ENCODE measurements at regions not wholly inside any gene's neighbourhood (a gene's known extent, or its start where the extent isn't known, plus 50 kb on each side); places are given as distances from the start of the nearest gene placed in this dataset.
"Not testable (repeated sequence)": the region's sequence is repeated elsewhere in the genome, so short reads cannot be mapped to it uniquely, and the experiment has no call there.

DNA sequence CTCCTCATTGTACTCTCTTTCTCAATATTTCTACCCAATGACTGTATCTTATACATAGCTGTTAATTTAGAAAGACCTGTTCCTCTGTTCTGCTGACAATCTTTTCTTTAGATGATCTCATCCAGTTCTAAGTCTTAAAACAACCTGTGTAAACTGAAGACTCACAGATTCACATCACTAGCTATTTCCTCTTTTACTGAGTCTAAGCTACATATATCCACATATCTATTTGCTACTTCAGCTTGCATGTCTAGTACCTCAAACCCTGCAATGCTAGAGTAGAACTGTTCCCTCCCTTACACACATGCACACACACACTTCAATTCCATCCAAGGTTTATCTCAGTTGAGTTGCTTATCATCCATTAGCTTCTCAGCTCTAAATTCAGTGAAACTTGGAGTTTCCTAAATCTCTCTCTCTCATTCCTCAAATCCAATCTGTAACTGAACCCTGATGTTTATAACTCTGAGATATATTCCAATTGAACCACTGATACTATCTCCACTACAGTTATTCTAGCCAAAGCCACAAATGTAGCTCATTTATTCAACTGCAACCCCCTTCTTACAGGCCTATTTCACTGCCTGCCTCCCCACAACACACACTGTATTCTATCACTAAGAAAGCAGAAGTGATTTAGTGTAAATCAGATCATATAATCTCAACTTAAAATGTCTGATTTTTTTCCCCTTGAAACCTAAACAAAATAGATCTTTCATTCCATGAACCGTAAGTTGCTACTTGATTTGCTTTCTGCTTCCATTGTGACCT is 1036.8 kb upstream of the POT1 start:
- Histone ChIP-seq H3K4me3 (ENCODE audit: low read depth, low read length) (no peak overlapping the region), H3K27me3 (ENCODE audit: control insufficient read depth, insufficient read depth, low read length) (no peaks in the 10 kb centered on the region), H3K9me3 (ENCODE audit: control insufficient read depth, insufficient read depth, low read length) (no peaks in the 10 kb centered on the region), H3K36me3 (ENCODE audit: control insufficient read depth, insufficient read depth, low read length) (no peaks in the 10 kb centered on the region), H3K4me1 (ENCODE audit: control insufficient read depth, insufficient read depth, low read length) (no peaks in the 10 kb centered on the region), H3K27ac (ENCODE audit: low read depth, low read length) (no peak overlapping the region)
- no CpG with 5 or more reads among the region's 1 CpG for WGBS (ENCODE audit: insufficient coverage)
- DNase-seq (ENCODE audit: low read depth in 4 of 6, low spot score in 6 of 6), result no peak

DNA sequence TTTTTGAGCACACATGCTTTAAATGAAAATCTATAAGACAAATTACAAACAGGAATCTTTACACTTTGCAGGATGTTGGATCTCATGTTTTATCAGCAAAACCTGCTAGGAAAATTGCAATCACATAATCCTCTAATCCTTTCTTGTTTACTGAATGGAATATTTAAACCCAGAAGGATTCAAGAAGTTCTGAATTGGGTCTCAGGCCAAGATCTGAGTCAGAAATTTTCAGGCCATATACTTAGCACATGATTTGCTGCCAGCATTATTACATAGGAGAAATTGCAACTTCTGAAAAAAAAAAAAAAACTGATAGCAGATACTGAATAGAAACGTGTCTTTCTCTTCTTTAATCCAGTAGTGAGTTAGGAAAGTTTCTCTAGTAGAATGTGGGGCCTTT is 1005.3 kb upstream of the POT1 start:
- Histone ChIP-seq H3K27me3 (ENCODE audit: control insufficient read depth, insufficient read depth, low read length) (no peaks in the 10 kb centered on the region), H3K9me3 (ENCODE audit: control insufficient read depth, insufficient read depth, low read length) (no peaks in the 10 kb centered on the region), H3K27ac (ENCODE audit: low read depth, low read length) (no peak overlapping the region), H3K4me3 (ENCODE audit: low read depth, low read length) (no peak overlapping the region), H3K4me1 (ENCODE audit: control insufficient read depth, insufficient read depth, low read length) (no peaks in the 10 kb centered on the region), H3K36me3 (ENCODE audit: control insufficient read depth, insufficient read depth, low read length) (no peaks in the 10 kb centered on the region)
- DNase-seq (ENCODE audit: low read depth in 4 of 6, low spot score in 6 of 6), result no peak
- WGBS (ENCODE audit: insufficient coverage), result no CpG with 5 or more reads among the region's 1 CpG

DNA sequence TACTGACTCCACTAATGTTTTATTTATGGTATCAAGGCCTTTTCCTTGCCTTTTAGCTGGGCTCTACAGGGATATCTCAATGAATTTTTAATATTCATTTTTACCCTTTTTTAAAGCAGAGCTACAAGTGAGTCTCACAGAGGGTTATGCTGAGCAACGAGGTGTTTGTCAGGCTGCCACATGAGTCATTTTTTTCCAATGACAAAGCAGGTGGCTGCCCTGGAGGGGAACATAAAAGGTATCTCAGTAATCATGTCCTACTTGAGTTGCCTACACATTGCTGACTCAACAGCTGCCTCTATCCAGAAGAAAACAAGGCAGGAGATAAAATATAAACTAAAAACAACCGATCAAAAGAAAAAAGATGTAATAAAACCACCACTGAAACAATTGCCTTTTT is 1004.9 kb upstream of the POT1 start:
- WGBS (ENCODE audit: insufficient coverage), result 50% methylated on average over 1 of the region's 2 CpGs
- DNase-seq (ENCODE audit: low read depth in 4 of 6, low spot score in 6 of 6), result no peak

DNA sequence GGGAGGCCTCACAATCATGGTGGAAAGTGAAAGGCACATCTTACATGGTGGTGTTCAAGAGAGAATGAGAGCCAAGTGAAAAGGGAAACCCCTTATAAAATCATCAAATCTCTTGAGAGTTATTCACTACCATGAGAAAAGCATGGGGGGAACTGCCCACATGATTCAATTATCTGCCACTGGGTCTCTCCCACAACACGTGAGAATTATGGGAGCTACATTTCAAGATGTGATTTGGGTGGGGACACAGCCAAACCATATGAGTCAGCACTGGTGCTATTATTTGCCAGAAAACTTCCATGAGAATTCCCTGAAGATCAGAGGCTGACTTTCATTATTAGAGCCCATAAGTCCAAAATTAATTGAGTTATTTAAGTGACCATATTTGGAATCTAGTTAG is 1001.2 kb upstream of the POT1 start:
- no peak overlapping the region for H3K27ac ChIP-seq (ENCODE audit: low read depth, low read length)
- no peak for DNase-seq (ENCODE audit: low read depth in 4 of 6, low spot score in 6 of 6)
- no CpG with 5 or more reads among the region's 1 CpG for WGBS (ENCODE audit: insufficient coverage)
- H3K4me3 ChIP-seq (ENCODE audit: low read depth, low read length), result no peak overlapping the region
- no peaks in the 10 kb centered on the region for H3K4me1 ChIP-seq (ENCODE audit: control insufficient read depth, insufficient read depth, low read length)
- H3K9me3 ChIP-seq (ENCODE audit: control insufficient read depth, insufficient read depth, low read length), result no peaks in the 10 kb centered on the region
- H3K36me3 ChIP-seq (ENCODE audit: control insufficient read depth, insufficient read depth, low read length), result no peaks in the 10 kb centered on the region
- no peaks in the 10 kb centered on the region for H3K27me3 ChIP-seq (ENCODE audit: control insufficient read depth, insufficient read depth, low read length)

More for the DNA sequence above, 1004.9 kb upstream of the POT1 start:
- no peaks in the 10 kb centered on the region for H3K9me3 ChIP-seq (ENCODE audit: control insufficient read depth, insufficient read depth, low read length)
- H3K27ac ChIP-seq (ENCODE audit: low read depth, low read length), result no peak overlapping the region
- no peak overlapping the region for H3K4me3 ChIP-seq (ENCODE audit: low read depth, low read length)
- no peaks in the 10 kb centered on the region for H3K4me1 ChIP-seq (ENCODE audit: control insufficient read depth, insufficient read depth, low read length)
- no peaks in the 10 kb centered on the region for H3K27me3 ChIP-seq (ENCODE audit: control insufficient read depth, insufficient read depth, low read length)
- no peaks in the 10 kb centered on the region for H3K36me3 ChIP-seq (ENCODE audit: control insufficient read depth, insufficient read depth, low read length)

DNA sequence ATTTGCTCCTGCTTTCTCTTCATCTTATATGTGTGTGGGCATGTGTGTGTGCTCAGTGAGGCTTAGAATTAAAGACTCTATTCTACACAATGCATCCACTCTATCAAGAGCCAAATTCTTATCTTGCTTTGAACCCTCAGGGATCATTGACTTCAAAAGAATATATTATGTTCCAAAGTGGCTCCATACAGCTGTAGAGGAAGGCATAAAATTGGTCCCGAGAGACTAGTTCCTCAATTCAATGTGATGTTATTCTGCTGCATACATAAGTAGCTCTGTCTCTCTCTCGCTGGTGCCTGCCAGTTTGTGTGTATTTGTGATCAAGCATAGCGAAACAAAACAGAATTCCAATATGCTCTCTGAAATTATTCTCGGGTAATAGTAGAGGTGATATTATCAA is 997.9 kb upstream of the POT1 start:
- no peaks in the 10 kb centered on the region for H3K4me1 ChIP-seq (ENCODE audit: control insufficient read depth, insufficient read depth, low read length)
- DNase-seq (ENCODE audit: low read depth in 4 of 6, low spot score in 6 of 6), result peak in 5 of 6 donors; percentile 19 to 96 (median 35)
- H3K36me3 ChIP-seq (ENCODE audit: control insufficient read depth, insufficient read depth, low read length), result no peaks in the 10 kb centered on the region
- no peaks in the 10 kb centered on the region for H3K27me3 ChIP-seq (ENCODE audit: control insufficient read depth, insufficient read depth, low read length)
- H3K9me3 ChIP-seq (ENCODE audit: control insufficient read depth, insufficient read depth, low read length), result no peaks in the 10 kb centered on the region
- no peak overlapping the region for H3K27ac ChIP-seq (ENCODE audit: low read depth, low read length)
- H3K4me3 ChIP-seq (ENCODE audit: low read depth, low read length), result no peak overlapping the region
- WGBS (ENCODE audit: insufficient coverage), result no CpG with 5 or more reads among the region's 4 CpGs

DNA sequence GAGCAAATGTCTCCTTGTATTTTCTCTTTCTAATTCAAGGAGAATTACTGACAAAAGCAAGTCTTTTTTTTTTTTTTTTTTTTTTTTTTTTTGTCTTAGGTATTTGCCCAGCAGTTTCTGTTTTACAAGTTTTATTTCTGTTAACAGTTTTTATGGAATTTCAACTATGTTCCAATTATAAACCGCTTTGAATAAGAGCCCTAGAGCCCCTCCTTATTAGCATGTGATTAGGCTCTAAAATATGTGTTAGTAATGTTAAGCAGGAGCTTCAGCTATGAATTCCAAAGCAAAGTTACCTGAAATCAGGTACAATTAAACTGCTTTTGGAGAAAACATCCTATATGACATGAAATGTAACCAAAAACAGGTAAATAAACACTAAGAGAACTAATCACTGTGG is 997.0 kb upstream of the POT1 start:
- no CpG with 5 or more reads among the region's 1 CpG for WGBS (ENCODE audit: insufficient coverage)

DNA sequence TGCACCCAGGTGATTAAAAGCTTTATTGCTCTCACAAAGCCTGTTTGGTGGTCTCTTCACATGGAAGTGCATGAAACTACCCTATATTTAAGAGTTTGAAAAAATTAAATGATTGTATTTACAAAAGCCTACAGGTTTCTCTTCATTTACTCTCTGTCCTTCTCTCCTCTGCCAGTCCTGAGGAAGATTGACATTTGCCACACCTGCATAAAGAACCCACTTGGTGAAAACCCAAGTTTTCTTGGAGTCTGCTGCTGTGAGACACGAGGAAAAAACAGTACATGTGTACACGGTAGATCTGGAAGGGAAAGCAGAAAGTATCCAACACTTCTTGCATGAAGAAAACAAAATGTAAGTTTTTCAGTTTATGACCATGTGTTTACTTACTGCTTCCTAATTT is 994.4 kb upstream of the POT1 start:
- Histone ChIP-seq H3K36me3 (ENCODE audit: control insufficient read depth, insufficient read depth, low read length) (no peaks in the 10 kb centered on the region), H3K27me3 (ENCODE audit: control insufficient read depth, insufficient read depth, low read length) (no peaks in the 10 kb centered on the region), H3K4me1 (ENCODE audit: control insufficient read depth, insufficient read depth, low read length) (no peaks in the 10 kb centered on the region), H3K27ac (ENCODE audit: low read depth, low read length) (no peak overlapping the region), H3K4me3 (ENCODE audit: low read depth, low read length) (no peak overlapping the region), H3K9me3 (ENCODE audit: control insufficient read depth, insufficient read depth, low read length) (no peaks in the 10 kb centered on the region)
- no peak for DNase-seq (ENCODE audit: low read depth in 4 of 6, low spot score in 6 of 6)
- WGBS (ENCODE audit: insufficient coverage), result no CpG with 5 or more reads among the region's 2 CpGs

More for the DNA sequence above, 997.0 kb upstream of the POT1 start:
- no peaks in the 10 kb centered on the region for H3K36me3 ChIP-seq (ENCODE audit: control insufficient read depth, insufficient read depth, low read length)
- no peak overlapping the region for H3K4me3 ChIP-seq (ENCODE audit: low read depth, low read length)
- DNase-seq (ENCODE audit: low read depth in 4 of 6, low spot score in 6 of 6), result peak in 1 of 6 donors; percentile 4
- H3K27me3 ChIP-seq (ENCODE audit: control insufficient read depth, insufficient read depth, low read length), result no peaks in the 10 kb centered on the region
- H3K4me1 ChIP-seq (ENCODE audit: control insufficient read depth, insufficient read depth, low read length), result no peaks in the 10 kb centered on the region
- no peak overlapping the region for H3K27ac ChIP-seq (ENCODE audit: low read depth, low read length)
- no peaks in the 10 kb centered on the region for H3K9me3 ChIP-seq (ENCODE audit: control insufficient read depth, insufficient read depth, low read length)

DNA sequence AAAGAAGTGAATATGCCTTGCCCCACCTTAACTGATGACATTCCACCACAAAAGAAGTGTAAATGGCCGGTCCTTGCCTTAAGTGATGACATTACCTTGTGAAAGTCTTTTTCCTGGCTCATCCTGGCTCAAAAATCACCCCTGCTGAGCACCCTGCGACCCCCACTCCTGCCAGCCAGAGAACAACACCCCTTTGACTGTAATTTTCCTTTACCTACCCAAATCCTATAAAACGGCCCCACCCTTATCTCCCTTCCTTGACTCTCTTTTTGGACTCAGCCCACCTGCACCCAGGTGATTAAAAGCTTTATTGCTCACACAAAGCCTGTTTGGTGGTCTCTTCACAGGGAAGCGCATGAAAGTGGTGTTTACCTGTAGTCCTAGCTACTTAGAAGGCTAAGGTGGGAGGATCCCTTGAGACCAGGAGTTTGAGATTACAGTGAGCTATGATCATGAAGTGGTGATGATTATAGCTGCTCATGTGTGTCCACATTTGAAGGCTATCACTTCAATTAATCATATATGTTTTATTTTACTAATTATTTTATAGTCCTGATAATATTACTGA is 985.8 kb upstream of the POT1 start:
- not testable (repeated sequence) for H3K36me3 ChIP-seq (ENCODE audit: control insufficient read depth, insufficient read depth, low read length); H3K9me3 ChIP-seq (ENCODE audit: control insufficient read depth, insufficient read depth, low read length); H3K4me1 ChIP-seq (ENCODE audit: control insufficient read depth, insufficient read depth, low read length); DNase-seq (ENCODE audit: low read depth in 4 of 6, low spot score in 6 of 6); H3K27me3 ChIP-seq (ENCODE audit: control insufficient read depth, insufficient read depth, low read length); H3K27ac ChIP-seq (ENCODE audit: low read depth, low read length); H3K4me3 ChIP-seq (ENCODE audit: low read depth, low read length)
- WGBS (ENCODE audit: insufficient coverage), result 71% methylated on average over 3 of the region's 4 CpGs

DNA sequence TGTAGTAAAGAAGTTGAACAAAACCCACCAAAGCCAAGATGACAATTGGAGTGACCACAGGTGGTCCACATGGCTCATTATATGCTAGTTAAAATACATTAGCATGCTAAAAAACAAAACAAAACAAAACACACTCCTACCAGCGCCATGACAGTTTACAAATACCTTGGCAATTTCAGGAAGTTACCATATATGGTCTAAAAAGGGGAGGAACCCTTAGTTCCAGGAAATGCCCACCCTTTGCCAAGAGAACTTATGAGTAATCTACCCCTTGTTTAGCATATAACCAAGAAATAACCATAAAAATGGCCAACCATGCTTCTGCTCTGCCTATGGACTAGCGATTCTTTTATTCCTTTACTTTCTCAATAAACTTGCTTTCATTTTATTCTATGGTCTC is 979.1 kb upstream of the POT1 start:
- no peak overlapping the region for H3K27ac ChIP-seq (ENCODE audit: low read depth, low read length)
- H3K4me1 ChIP-seq (ENCODE audit: control insufficient read depth, insufficient read depth, low read length), result no peaks in the 10 kb centered on the region
- WGBS (ENCODE audit: insufficient coverage), result no CpG with 5 or more reads among the region's 2 CpGs
- no peak overlapping the region for H3K4me3 ChIP-seq (ENCODE audit: low read depth, low read length)
- H3K27me3 ChIP-seq (ENCODE audit: control insufficient read depth, insufficient read depth, low read length), result no peaks in the 10 kb centered on the region
- no peak for DNase-seq (ENCODE audit: low read depth in 4 of 6, low spot score in 6 of 6)
- no peaks in the 10 kb centered on the region for H3K9me3 ChIP-seq (ENCODE audit: control insufficient read depth, insufficient read depth, low read length)
- no peaks in the 10 kb centered on the region for H3K36me3 ChIP-seq (ENCODE audit: control insufficient read depth, insufficient read depth, low read length)

DNA sequence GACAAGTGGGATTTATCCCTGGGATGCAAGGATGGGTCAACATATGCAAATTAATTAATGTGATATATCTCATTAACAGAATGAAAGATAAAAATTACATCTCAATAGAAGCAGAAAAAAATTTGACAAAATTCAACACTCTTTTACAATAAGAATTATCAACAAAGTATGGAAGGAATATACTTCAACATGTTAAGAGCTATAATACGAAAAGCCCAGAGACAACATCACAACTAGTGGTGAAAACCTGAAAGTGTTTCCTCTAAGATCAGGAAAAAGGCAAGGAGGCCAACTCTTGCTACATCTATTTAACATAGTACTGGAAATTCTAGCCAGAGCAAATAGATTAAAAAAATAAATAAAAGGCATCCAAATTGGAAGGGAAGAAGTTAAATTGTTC is 970.0 kb upstream of the POT1 start:
- Histone ChIP-seq H3K36me3 (ENCODE audit: control insufficient read depth, insufficient read depth, low read length) (no peaks in the 10 kb centered on the region), H3K9me3 (ENCODE audit: control insufficient read depth, insufficient read depth, low read length) (no peaks in the 10 kb centered on the region)

More for the DNA sequence above, 970.0 kb upstream of the POT1 start:
- no CpG with 5 or more reads among the region's 1 CpG for WGBS (ENCODE audit: insufficient coverage)
- DNase-seq (ENCODE audit: low read depth in 4 of 6, low spot score in 6 of 6), result no peak
- H3K27ac ChIP-seq (ENCODE audit: low read depth, low read length), result no peak overlapping the region
- H3K4me1 ChIP-seq (ENCODE audit: control insufficient read depth, insufficient read depth, low read length), result no peaks in the 10 kb centered on the region
- no peaks in the 10 kb centered on the region for H3K27me3 ChIP-seq (ENCODE audit: control insufficient read depth, insufficient read depth, low read length)
- no peak overlapping the region for H3K4me3 ChIP-seq (ENCODE audit: low read depth, low read length)
